Mammary epithelial cell (primary cell): ENCODE measurements at regions not wholly inside any gene's neighbourhood (a gene's known extent, or its start where the extent isn't known, plus 50 kb on each side); places are given as distances from the start of the nearest gene placed in this dataset.

Experiments
- CTCF ChIP-seq, 2 donors: IDR thresholded peaks in 1 of 2; conservative IDR thresholded peaks in 1 of 2; 2 replicates each; pipeline ENCODE4 v1.5.1; 2011 to 2012; ENCODE audit warnings: inconsistent platforms in 2 of 2, low read length in 2 of 2, mild to moderate bottlenecking in 2 of 2, control low read depth in 1 of 2, low read depth in 1 of 2; ENCODE audit not compliant: insufficient read depth in 1 of 2; ENCODE audit errors: extremely low read depth in 1 of 2
- EZH2 ChIP-seq: IDR thresholded peaks from 2 replicates; pipeline ENCODE4 v1.6.1; 2012; ENCODE audit warnings: low read length, inconsistent platforms, borderline replicate concordance

GRCh38 chr2:215847056-215847455, 166.3 kb downstream of the MREG start:
- no peak for TF ChIP-seq CTCF (conservative IDR thresholded peaks at IDR 0.05 in 1 of 2, IDR thresholded peaks at IDR 0.05 in 1 of 2; ENCODE audit: extremely low read depth in 1 of 2, insufficient read depth in 1 of 2, low read depth in 1 of 2, low read length in 2 of 2)
- no peak for TF ChIP-seq EZH2
